A549 (cell line): ENCODE measurements at regions not wholly inside any gene's neighbourhood (a gene's known extent, or its start where the extent isn't known, plus 50 kb on each side); places are given as distances from the start of the nearest gene placed in this dataset.
"Not testable (repeated sequence)": the region's sequence is repeated elsewhere in the genome, so short reads cannot be mapped to it uniquely, and the experiment has no call there.

Experiments used
- CTCF ChIP-seq: fragments of >200 bp; sonication (Bioruptor Twin); formaldehyde crosslinking; IDR thresholded peaks from 3 replicates; pipeline ENCODE4 v1.5.1; 2016
- EP300 ChIP-seq, 2 experiments: fragments of >200 bp; sonication (Bioruptor Twin); formaldehyde crosslinking; IDR thresholded peaks; 2 replicates in 1 of 2; 3 replicates in 1 of 2; pipeline ENCODE4 v1.6.1; 2016 to 2017
- GATA3 ChIP-seq: IDR thresholded peaks from 2 replicates; pipeline ENCODE4 v1.6.1; 2012; ENCODE audit warnings: borderline replicate concordance
- JUN ChIP-seq, 2 experiments: fragments of >200 bp; sonication (Bioruptor Twin); formaldehyde crosslinking; IDR thresholded peaks; 2 replicates in 1 of 2; 3 replicates in 1 of 2; pipeline ENCODE4 v1.6.1; 2016 to 2017
- KDM1A ChIP-seq: fragments of 200-600 bp; sonication (generic); IDR thresholded peaks from 2 replicates; pipeline ENCODE4 v1.6.1; 2016; ENCODE audit warnings: low read depth, mild to moderate bottlenecking
- NFE2L2 ChIP-seq: fragments of 150-350 bp; conservative IDR thresholded peaks from 2 replicates; pipeline ENCODE4 v1.6.1; 2014; ENCODE audit warnings: low read length
- POLR2A ChIP-seq: IDR thresholded peaks from 2 replicates; pipeline ENCODE4 v1.6.1; 2012; ENCODE audit warnings: mild to moderate bottlenecking, low read length
- RCOR1 ChIP-seq: fragments of 150-350 bp; IDR thresholded peaks from 2 replicates; pipeline ENCODE4 v1.6.1; 2014; ENCODE audit warnings: antibody characterized with exemption, low read length, low read depth
- RFX5 ChIP-seq: fragments of 450-650 bp; IDR thresholded peaks from 2 replicates; pipeline ENCODE4 v1.7.1; 2014; ENCODE audit warnings: antibody characterized with exemption, mild to moderate bottlenecking, moderate library complexity
- USF2 ChIP-seq: fragments of 450-650 bp; IDR thresholded peaks from 2 replicates; pipeline ENCODE4 v1.6.1; 2014; ENCODE audit warnings: antibody characterized with exemption
- ZNF302 ChIP-seq: fragments of 250-450 bp; sonication (Bioruptor Pico); IDR thresholded peaks from 2 replicates; pipeline ENCODE4 v1.9.0; 2021; ENCODE audit warnings: inconsistent platforms, mild to moderate bottlenecking, moderate library complexity
- TF ChIP-seq, protein P1 (sequence below): fragments of >200 bp; sonication (Bioruptor Twin); formaldehyde crosslinking; IDR thresholded peaks from 3 replicates; pipeline ENCODE4 v1.6.1; 2016

DNA sequence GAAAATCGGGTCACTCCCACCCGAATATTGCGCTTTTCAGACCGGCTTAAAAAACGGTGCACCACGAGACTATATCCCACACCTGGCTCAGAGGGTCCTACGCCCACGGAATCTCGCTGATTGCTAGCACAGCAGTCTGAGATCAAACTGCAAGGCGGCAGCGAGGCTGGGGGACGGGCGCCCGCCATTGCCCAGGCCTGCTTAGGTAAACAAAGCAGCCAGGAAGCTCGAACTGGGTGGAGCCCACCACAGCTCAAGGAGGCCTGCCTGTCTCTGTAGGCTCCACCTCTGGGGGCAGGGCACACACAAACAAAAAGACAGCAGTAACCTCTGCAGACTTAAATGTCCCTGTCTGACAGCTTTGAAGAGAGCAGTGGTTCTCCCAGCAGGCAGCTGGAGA lies 611.9 kb upstream of the INTU start:
- not testable (repeated sequence) for TF ChIP-seq CTCF; ZNF302 (CRISPR knock-in tag); RCOR1; GATA3; JUN (IDR thresholded peaks at IDR 0.05); POLR2A; USF2; RFX5; KDM1A; EP300 (IDR thresholded peaks at IDR 0.05); NFE2L2
- TF ChIP-seq, protein P1, sequence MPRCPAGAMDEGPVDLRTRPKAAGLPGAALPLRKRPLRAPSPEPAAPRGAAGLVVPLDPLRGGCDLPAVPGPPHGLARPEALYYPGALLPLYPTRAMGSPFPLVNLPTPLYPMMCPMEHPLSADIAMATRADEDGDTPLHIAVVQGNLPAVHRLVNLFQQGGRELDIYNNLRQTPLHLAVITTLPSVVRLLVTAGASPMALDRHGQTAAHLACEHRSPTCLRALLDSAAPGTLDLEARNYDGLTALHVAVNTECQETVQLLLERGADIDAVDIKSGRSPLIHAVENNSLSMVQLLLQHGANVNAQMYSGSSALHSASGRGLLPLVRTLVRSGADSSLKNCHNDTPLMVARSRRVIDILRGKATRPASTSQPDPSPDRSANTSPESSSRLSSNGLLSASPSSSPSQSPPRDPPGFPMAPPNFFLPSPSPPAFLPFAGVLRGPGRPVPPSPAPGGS = not testable (repeated sequence)
